HepG2 (cell line): ENCODE measurements at regions not wholly inside any gene's neighbourhood (a gene's known extent, or its start where the extent isn't known, plus 50 kb on each side); places are given as distances from the start of the nearest gene placed in this dataset.

ENCODE experiments used
- BHLHE40 ChIP-seq: IDR thresholded peaks from 2 replicates; pipeline ENCODE4 v1.6.1; 2011; ENCODE audit warnings: low read length, improper control_type of control experiment
- CHD4 ChIP-seq: fragments of 200-600 bp; sonication (generic); IDR thresholded peaks from 2 replicates; pipeline ENCODE4 v1.7.0; 2017; ENCODE audit warnings: mild to moderate bottlenecking, low read length, borderline replicate concordance
- DZIP1 ChIP-seq: sonication (generic); formaldehyde crosslinking; IDR thresholded peaks from 2 replicates; pipeline ENCODE4 v1.5.0; 2020; ENCODE audit warnings: mild to moderate bottlenecking, missing genetic modification reagents
- HNF4G ChIP-seq, 2 experiments: sonication (generic) in 1 of 2; formaldehyde crosslinking in 1 of 2; IDR thresholded peaks; 2 replicates each; pipeline versions ENCODE4 v1.4.0 to v1.6.1; 2011 to 2020; ENCODE audit warnings: borderline replicate concordance in 2 of 2, low read depth in 2 of 2, mild to moderate bottlenecking in 2 of 2, low read length in 1 of 2, missing genetic modification reagents in 1 of 2, moderate library complexity in 1 of 2
- KAT8 ChIP-seq: IDR thresholded peaks from 2 replicates; pipeline ENCODE4 v1.6.1; 2016; ENCODE audit warnings: missing genetic modification reagents, missing compliant biosample characterization
- NONO ChIP-seq, 2 experiments: fragments of 450-650 bp in 1 of 2; sonication (generic) in 1 of 2; formaldehyde crosslinking in 1 of 2; IDR thresholded peaks in 1 of 2; conservative IDR thresholded peaks in 1 of 2; 2 replicates each; pipeline versions ENCODE4 v1.6.1 to v1.8.0; 2017 to 2022; ENCODE audit warnings: mild to moderate bottlenecking in 1 of 2, missing genetic modification reagents in 1 of 2, moderate library complexity in 1 of 2
- PHF21A ChIP-seq: sonication (generic); formaldehyde crosslinking; IDR thresholded peaks from 2 replicates; pipeline ENCODE4 v1.5.0; 2020; ENCODE audit warnings: mild to moderate bottlenecking, missing genetic modification reagents
- RFXAP ChIP-seq: sonication (generic); formaldehyde crosslinking; IDR thresholded peaks from 2 replicates; pipeline ENCODE4 v1.4.0; 2020; ENCODE audit warnings: missing genetic modification reagents, borderline replicate concordance
- SALL1 ChIP-seq: sonication (generic); formaldehyde crosslinking; IDR thresholded peaks from 2 replicates; pipeline ENCODE4 v1.8.0; 2022; ENCODE audit warnings: mild to moderate bottlenecking, missing genetic modification reagents
- SRF ChIP-seq: IDR thresholded peaks from 2 replicates; pipeline ENCODE4 v1.6.1; 2011; ENCODE audit warnings: mild to moderate bottlenecking, low read depth, low read length, moderate library complexity
- STAT5B ChIP-seq: sonication (generic); formaldehyde crosslinking; IDR thresholded peaks from 2 replicates; pipeline ENCODE4 v1.4.0; 2020; ENCODE audit warnings: missing genetic modification reagents
- ZFP41 ChIP-seq: sonication (generic); formaldehyde crosslinking; IDR thresholded peaks from 2 replicates; pipeline ENCODE4 v1.4.0; 2020; ENCODE audit warnings: mild to moderate bottlenecking, missing genetic modification reagents, borderline replicate concordance
- ZFY ChIP-seq: sonication (generic); formaldehyde crosslinking; IDR thresholded peaks from 2 replicates; pipeline ENCODE4 v1.4.0; 2020; ENCODE audit warnings: missing genetic modification reagents
- ZHX2 ChIP-seq, 2 experiments: sonication (generic) in 1 of 2; formaldehyde crosslinking in 1 of 2; IDR thresholded peaks; 2 replicates each; pipeline versions ENCODE4 v1.6.1 to v1.9.0; 2014 to 2022; ENCODE audit warnings: antibody characterized with exemption in 1 of 2, borderline replicate concordance in 1 of 2, inconsistent platforms in 1 of 2, low read depth in 1 of 2, missing genetic modification reagents in 1 of 2
- ZNF276 ChIP-seq: sonication (generic); formaldehyde crosslinking; IDR thresholded peaks from 2 replicates; pipeline ENCODE4 v1.4.0; 2020; ENCODE audit warnings: mild to moderate bottlenecking, low read depth, missing genetic modification reagents
- ZNF629 ChIP-seq: sonication (generic); formaldehyde crosslinking; conservative IDR thresholded peaks from 2 replicates; pipeline ENCODE4 v1.5.0; 2020; ENCODE audit warnings: missing genetic modification reagents
- ZNF740 ChIP-seq: sonication (generic); formaldehyde crosslinking; IDR thresholded peaks from 2 replicates; pipeline ENCODE4 v1.4.0; 2020; ENCODE audit warnings: missing genetic modification reagents

GRCh38 chr16:54432897-54433229 is 146.3 kb upstream of the IRX3 start (continued):
- no peak for TF ChIP-seq KAT8
- TF ChIP-seq CHD4, result peak; percentile 85
- no peak for TF ChIP-seq ZHX2 (IDR thresholded peaks at IDR 0.05; ENCODE audit: low read depth)
- no peak for TF ChIP-seq ZHX2 (CRISPR knock-in tag; IDR thresholded peaks at IDR 0.05; ENCODE audit: borderline replicate concordance)
- peak; percentile 90 for TF ChIP-seq ZNF629 (CRISPR knock-in tag)
- no peak for TF ChIP-seq DZIP1 (CRISPR knock-in tag)
- TF ChIP-seq RFXAP (CRISPR knock-in tag), result 0 out of 2 replicates have a peak, but pooled peaks have one; percentile 35
- peak; percentile 12; the same call in 1 of the 2 replicates for TF ChIP-seq PHF21A (CRISPR knock-in tag)
- no peak for TF ChIP-seq ZNF740 (CRISPR knock-in tag)
- TF ChIP-seq SRF, result no peak
- no peak for TF ChIP-seq HNF4G (IDR thresholded peaks at IDR 0.05; ENCODE audit: borderline replicate concordance, low read depth, low read length)
- no peak for TF ChIP-seq HNF4G (CRISPR knock-in tag; IDR thresholded peaks at IDR 0.05; ENCODE audit: borderline replicate concordance, low read depth)
- TF ChIP-seq BHLHE40, result 0 out of 2 replicates have a peak, but pooled peaks have one; percentile 1
- no peak for TF ChIP-seq SALL1 (CRISPR knock-in tag)
- TF ChIP-seq NONO (IDR thresholded peaks at IDR 0.05), result no peak
- TF ChIP-seq NONO (CRISPR knock-in tag; conservative IDR thresholded peaks at IDR 0.05), result 0 out of 2 replicates have a peak, but pooled peaks have one; percentile 13
- no peak for TF ChIP-seq ZNF276 (CRISPR knock-in tag)
- TF ChIP-seq ZFP41, result no peak
- TF ChIP-seq STAT5B (CRISPR knock-in tag), result no peak
- no peak for TF ChIP-seq ZFY
